ENCODE measurements at regions not wholly inside any gene's neighbourhood (a gene's known extent, or its start where the extent isn't known, plus 50 kb on each side); places are given as distances from the start of the nearest gene placed in this dataset.

GRCh38 chr10:106301146-106301545, 863.4 kb downstream of the SORCS1 start:
- intact Hi-C loops (cut with micrococcal nuclease; ENCODE audit: unreplicated experiment) = no loop called here
- no peak for TF ChIP-seq CTCF (conservative IDR thresholded peaks at IDR 0.05; ENCODE audit: low read length)
- no peak for TF ChIP-seq EZH2phosphoT487 (IDR thresholded peaks at IDR 0.05; ENCODE audit: borderline replicate concordance, low read depth, low read length)
- H3K9me3 ChIP-seq (ENCODE audit: low read length) = no peaks in the 10 kb centered on the region
- CTCF ChIA-PET (ENCODE audit: unreplicated experiment) = interaction anchor here (0.6 kb wide), 1 partner anchor 718 kb away, joined by 3 read pairs; no protein-coding TSS in a partner anchor
- no peak overlapping the region for H3K4me3 ChIP-seq (ENCODE audit: low read depth, low read length, poor library complexity, severe bottlenecking)
- no peaks in the 10 kb centered on the region for H3K4me1 ChIP-seq (ENCODE audit: insufficient read depth, low read length, poor library complexity, severe bottlenecking)
- H2AFZ ChIP-seq (ENCODE audit: low read length) = no peak overlapping the region
- BruUV-seq (replicated peaks) = no TSS peak
- H3K79me2 ChIP-seq (ENCODE audit: insufficient read depth, low read depth, low read length) = no peaks in the 10 kb centered on the region
- POLR2A ChIA-PET = interaction anchor here (0.6 to 1.8 kb wide), 2 partner anchors 28 to 128 kb away, joined by 3 to 4 read pairs; no protein-coding TSS in a partner anchor
- DNase-seq (ENCODE audit: low spot score) = no peak
- no peaks in the 10 kb centered on the region for H3K36me3 ChIP-seq (ENCODE audit: insufficient read depth, low read length)
- no peaks in the 10 kb centered on the region for H4K20me1 ChIP-seq (ENCODE audit: insufficient read depth, low read length)
- no peak overlapping the region for H3K27ac ChIP-seq (ENCODE audit: low read depth, low read length, poor library complexity, severe bottlenecking)
- H3K4me2 ChIP-seq (ENCODE audit: low read length) = no peak overlapping the region
- H3K9me2 ChIP-seq (ENCODE audit: insufficient read depth, low read length) = no peaks in the 10 kb centered on the region

GRCh38 chr10:106296750-106297392, 867.6 kb downstream of the SORCS1 start:
- Histone ChIP-seq H4K20me1 (ENCODE audit: insufficient read depth, low read length) (no peaks in the 10 kb centered on the region), H3K36me3 (ENCODE audit: insufficient read depth, low read length) (no peaks in the 10 kb centered on the region), H3K4me3 (ENCODE audit: low read depth, low read length, poor library complexity, severe bottlenecking) (no peak overlapping the region), H3K79me2 (ENCODE audit: insufficient read depth, low read depth, low read length) (no peaks in the 10 kb centered on the region), H3K4me1 (ENCODE audit: insufficient read depth, low read length, poor library complexity, severe bottlenecking) (no peaks in the 10 kb centered on the region), H2AFZ (ENCODE audit: low read length) (no peak overlapping the region), H3K9me2 (ENCODE audit: insufficient read depth, low read length) (no peaks in the 10 kb centered on the region), H3K27ac (ENCODE audit: low read depth, low read length, poor library complexity, severe bottlenecking) (no peak overlapping the region), H3K4me2 (ENCODE audit: low read length) (no peak overlapping the region), H3K9me3 (ENCODE audit: low read length) (no peaks in the 10 kb centered on the region)
- ChIA-PET CTCF (ENCODE audit: unreplicated experiment) (no interaction called here), POLR2A (interaction anchor here (0.7 kb wide), 1 partner anchor 310 kb away, joined by 3 read pairs; no protein-coding TSS in a partner anchor)
- TF ChIP-seq CTCF (conservative IDR thresholded peaks at IDR 0.05; ENCODE audit: low read length) = no peak
- TF ChIP-seq EZH2phosphoT487 (IDR thresholded peaks at IDR 0.05; ENCODE audit: borderline replicate concordance, low read depth, low read length) = no peak
- intact Hi-C loops (cut with micrococcal nuclease; ENCODE audit: unreplicated experiment) = no loop called here
- no peak for DNase-seq (ENCODE audit: low spot score)
- BruUV-seq (replicated peaks) = no TSS peak

GRCh38 chr10:106284802-106285587, 879.5 kb downstream of the SORCS1 start:
- H3K36me3 ChIP-seq (ENCODE audit: insufficient read depth, low read length) = no peaks in the 10 kb centered on the region
- no peaks in the 10 kb centered on the region for H3K9me2 ChIP-seq (ENCODE audit: insufficient read depth, low read length)
- H3K4me3 ChIP-seq (ENCODE audit: low read depth, low read length, poor library complexity, severe bottlenecking) = no peak overlapping the region
- H3K4me1 ChIP-seq (ENCODE audit: insufficient read depth, low read length, poor library complexity, severe bottlenecking) = no peaks in the 10 kb centered on the region
- no peak overlapping the region for H2AFZ ChIP-seq (ENCODE audit: low read length)
- POLR2A ChIA-PET = no interaction called here
- DNase-seq (ENCODE audit: low spot score) = no peak
- H3K9me3 ChIP-seq (ENCODE audit: low read length) = no peaks in the 10 kb centered on the region
- no peaks in the 10 kb centered on the region for H4K20me1 ChIP-seq (ENCODE audit: insufficient read depth, low read length)
- no peaks in the 10 kb centered on the region for H3K79me2 ChIP-seq (ENCODE audit: insufficient read depth, low read depth, low read length)
- H3K27ac ChIP-seq (ENCODE audit: low read depth, low read length, poor library complexity, severe bottlenecking) = no peak overlapping the region
- no peak for TF ChIP-seq CTCF (conservative IDR thresholded peaks at IDR 0.05; ENCODE audit: low read length)
- no peak for TF ChIP-seq EZH2phosphoT487 (IDR thresholded peaks at IDR 0.05; ENCODE audit: borderline replicate concordance, low read depth, low read length)
- intact Hi-C loops (cut with micrococcal nuclease; ENCODE audit: unreplicated experiment) = no loop called here
- CTCF ChIA-PET (ENCODE audit: unreplicated experiment) = no interaction called here
- H3K4me2 ChIP-seq (ENCODE audit: low read length) = no peak overlapping the region
- no TSS peak for BruUV-seq (replicated peaks)
